MM.1S (cell line): ENCODE measurements at regions not wholly inside any gene's neighbourhood (a gene's known extent, or its start where the extent isn't known, plus 50 kb on each side); places are given as distances from the start of the nearest gene placed in this dataset.

ENCODE experiments used
- DNase-seq: peaks from one replicate; pipeline ENCODE4 v3.0.0-alpha.2; 2015
- H2AFZ ChIP-seq: fragments of 300-600 bp; sonication (generic); 2 replicates; pipeline ENCODE4 v1.6.0; 2016; ENCODE audit warnings: antibody characterized with exemption, low read length
- H3F3A ChIP-seq: fragments of 300-600 bp; sonication (generic); 2 replicates; pipeline ENCODE4 v1.6.1; 2016; ENCODE audit warnings: mild to moderate bottlenecking, antibody characterized with exemption, low read length, moderate library complexity, mixed read lengths; ENCODE audit not compliant: insufficient read depth
- H3K27ac ChIP-seq: fragments of 300-600 bp; sonication (generic); 2 replicates; pipeline ENCODE4 v1.5.1; 2016; ENCODE audit warnings: mild to moderate bottlenecking, low read length
- H3K27me3 ChIP-seq: fragments of 300-600 bp; sonication (generic); replicated peaks from 2 replicates; pipeline ENCODE4 v1.6.0; 2016; ENCODE audit warnings: low read length; ENCODE audit not compliant: insufficient read depth
- H3K36me3 ChIP-seq: fragments of 300-600 bp; sonication (generic); replicated peaks from 2 replicates; pipeline ENCODE4 v1.6.1; 2016; ENCODE audit warnings: mild to moderate bottlenecking, low read length, mixed read lengths; ENCODE audit not compliant: insufficient read depth
- H3K4me1 ChIP-seq: fragments of 300-600 bp; sonication (generic); 2 replicates; pipeline ENCODE4 v1.6.1; 2016; ENCODE audit warnings: low read length, mixed read lengths
- H3K4me2 ChIP-seq: fragments of 300-600 bp; sonication (generic); 2 replicates; pipeline ENCODE4 v1.6.0; 2016; ENCODE audit warnings: low read depth, low read length
- H3K4me3 ChIP-seq: fragments of 300-600 bp; sonication (generic); 2 replicates; pipeline ENCODE4 v1.5.1; 2016; ENCODE audit warnings: low read length, mixed read lengths
- H3K79me2 ChIP-seq: fragments of 300-600 bp; sonication (generic); 2 replicates; pipeline ENCODE4 v1.6.1; 2016; ENCODE audit warnings: mixed run types, low read length, mixed read lengths
- H3K9ac ChIP-seq: fragments of 300-600 bp; sonication (generic); 2 replicates; pipeline ENCODE4 v1.6.1; 2016; ENCODE audit warnings: low read length, mixed read lengths
- H3K9me2 ChIP-seq: fragments of 300-600 bp; sonication (generic); replicated peaks from 2 replicates; pipeline ENCODE4 v1.6.1; 2016; ENCODE audit warnings: mild to moderate bottlenecking, low read length, mixed read lengths; ENCODE audit not compliant: insufficient read depth
- H3K9me3 ChIP-seq: fragments of 300-600 bp; sonication (generic); replicated peaks from 2 replicates; pipeline ENCODE4 v1.6.1; 2016; ENCODE audit warnings: mild to moderate bottlenecking, low read length, mixed read lengths; ENCODE audit not compliant: insufficient read depth
- H4K20me1 ChIP-seq: fragments of 300-600 bp; sonication (generic); 2 replicates; pipeline ENCODE4 v1.6.1; 2016; ENCODE audit warnings: mild to moderate bottlenecking, low read length, moderate library complexity, mixed read lengths; ENCODE audit not compliant: insufficient read depth
- CTCF ChIP-seq: fragments of 300-600 bp; sonication (generic); IDR thresholded peaks from 2 replicates; pipeline ENCODE4 v1.5.1; 2016; ENCODE audit warnings: antibody characterized with exemption, low read length, mixed read lengths
- EZH2 ChIP-seq: fragments of 300-600 bp; sonication (generic); optimal IDR thresholded peaks from 2 replicates; pipeline ENCODE3; 2017; ENCODE audit warnings: low read depth, mild to moderate bottlenecking, antibody characterized with exemption, low read length, mixed read lengths
- EZH2phosphoT487 ChIP-seq: fragments of 300-600 bp; sonication (generic); IDR thresholded peaks from 2 replicates; pipeline ENCODE4 v1.6.1; 2018; ENCODE audit warnings: antibody characterized with exemption, low read length

GRCh38 chr6:137313211-137313610 lies 94.0 kb upstream of the IFNGR1 start:
- no peak overlapping the region for H3K27ac ChIP-seq
- H3K9me2 ChIP-seq: no peaks in the 10 kb centered on the region
- DNase-seq: no peak
- no peaks in the 10 kb centered on the region for H4K20me1 ChIP-seq
- H3K79me2 ChIP-seq: no peaks in the 10 kb centered on the region
- H3K4me3 ChIP-seq: no peak overlapping the region
- H3K36me3 ChIP-seq: no peaks in the 10 kb centered on the region
- TF ChIP-seq EZH2: no peak
- H3K9ac ChIP-seq: no peak overlapping the region
- no peaks in the 10 kb centered on the region for H3K27me3 ChIP-seq
- H3K9me3 ChIP-seq: no peaks in the 10 kb centered on the region
- H2AFZ ChIP-seq: no peak overlapping the region
- no peaks in the 10 kb centered on the region for H3F3A ChIP-seq
- no peak overlapping the region for H3K4me2 ChIP-seq
- no peaks in the 10 kb centered on the region for H3K4me1 ChIP-seq

DNA sequence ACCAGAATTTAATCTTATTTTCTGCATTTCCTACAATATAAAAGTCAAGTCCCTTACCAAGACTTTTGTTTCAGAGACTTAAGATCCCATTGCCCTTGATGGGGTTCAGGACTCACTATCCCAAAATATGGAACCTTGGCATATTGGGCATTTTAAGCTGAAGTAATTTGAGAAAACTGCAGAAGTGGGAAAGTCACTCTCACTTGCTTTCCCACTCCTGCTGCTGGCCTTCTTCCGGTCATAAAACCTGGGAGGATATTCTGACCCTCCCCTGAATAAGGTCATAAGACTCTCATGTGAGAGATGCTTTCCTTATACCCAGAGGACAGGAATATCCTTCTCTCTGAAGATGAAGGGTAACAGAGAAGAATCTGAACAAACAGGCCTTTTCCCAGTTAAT lies 92.8 kb upstream of the IFNGR1 start:
- no peak overlapping the region for H3K27ac ChIP-seq
- no peaks in the 10 kb centered on the region for H3K36me3 ChIP-seq
- H3F3A ChIP-seq: no peaks in the 10 kb centered on the region
- TF ChIP-seq CTCF (no peak), EZH2phosphoT487 (no peak), EZH2 (no peak)
- H2AFZ ChIP-seq: no peak overlapping the region
- H3K4me3 ChIP-seq: no peak overlapping the region
- H3K4me1 ChIP-seq: no peaks in the 10 kb centered on the region
- H3K9me2 ChIP-seq: no peaks in the 10 kb centered on the region
- no peaks in the 10 kb centered on the region for H3K27me3 ChIP-seq
- H4K20me1 ChIP-seq: no peaks in the 10 kb centered on the region
- H3K9me3 ChIP-seq: no peaks in the 10 kb centered on the region
- no peak overlapping the region for H3K9ac ChIP-seq
- DNase-seq: no peak
- H3K4me2 ChIP-seq: no peak overlapping the region
- H3K79me2 ChIP-seq: no peaks in the 10 kb centered on the region

DNA sequence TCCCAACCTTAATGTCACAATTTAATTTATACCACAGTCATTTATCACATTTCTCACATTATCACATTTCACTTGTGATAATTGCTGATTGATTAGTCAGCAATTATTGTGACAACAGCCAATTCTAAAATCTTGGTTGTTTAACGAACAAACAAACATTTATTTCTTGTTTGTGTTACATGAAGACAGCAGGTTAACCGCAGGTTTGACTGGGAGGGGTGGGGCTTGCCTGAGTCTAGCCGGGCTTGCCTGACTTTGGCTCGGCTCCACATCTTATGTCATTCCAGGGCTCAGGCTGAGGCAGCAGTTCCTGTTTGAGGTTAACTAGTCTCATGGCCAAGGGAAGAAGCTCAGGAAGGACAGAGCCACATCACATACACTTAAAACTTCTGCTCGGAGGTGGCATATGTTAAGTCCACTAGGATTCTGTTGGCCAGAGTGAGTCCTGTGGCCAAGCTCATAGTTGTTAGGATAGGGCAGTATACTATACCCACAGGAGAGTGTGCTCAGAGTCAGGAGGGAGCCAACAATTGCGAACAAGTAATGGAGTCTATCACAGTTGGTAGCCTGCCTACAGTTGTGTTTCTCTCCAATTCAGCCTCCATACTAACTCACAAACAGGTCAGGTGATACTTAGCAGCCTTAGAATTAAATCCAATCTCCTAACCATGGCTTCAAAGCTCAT lies 90.0 kb upstream of the IFNGR1 start:
- H3F3A ChIP-seq: no peaks in the 10 kb centered on the region
- H3K9me2 ChIP-seq: no peaks in the 10 kb centered on the region
- no peaks in the 10 kb centered on the region for H3K27me3 ChIP-seq
- H3K9me3 ChIP-seq: no peaks in the 10 kb centered on the region
- H3K79me2 ChIP-seq: no peaks in the 10 kb centered on the region
- no peak overlapping the region for H3K4me2 ChIP-seq
- no peak for DNase-seq
- no peaks in the 10 kb centered on the region for H4K20me1 ChIP-seq
- H3K4me3 ChIP-seq: no peak overlapping the region
- no peaks in the 10 kb centered on the region for H3K36me3 ChIP-seq
- no peak overlapping the region for H2AFZ ChIP-seq
- H3K9ac ChIP-seq: no peak overlapping the region
- H3K27ac ChIP-seq: no peak overlapping the region
- no peak for TF ChIP-seq CTCF
- no peak for TF ChIP-seq EZH2phosphoT487
- no peak for TF ChIP-seq EZH2
- no peaks in the 10 kb centered on the region for H3K4me1 ChIP-seq

GRCh38 chr6:137307163-137307854 lies 88.1 kb upstream of the IFNGR1 start:
- Histone ChIP-seq H3K27me3 (no peaks in the 10 kb centered on the region), H2AFZ (no peak overlapping the region), H3K79me2 (no peaks in the 10 kb centered on the region), H3K4me3 (no peak overlapping the region), H3K9me2 (no peaks in the 10 kb centered on the region), H4K20me1 (no peaks in the 10 kb centered on the region), H3F3A (no peaks in the 10 kb centered on the region), H3K36me3 (no peaks in the 10 kb centered on the region), H3K27ac (no peak overlapping the region), H3K4me1 (no peaks in the 10 kb centered on the region), H3K9ac (no peak overlapping the region), H3K9me3 (no peaks in the 10 kb centered on the region), H3K4me2 (no peak overlapping the region)
- DNase-seq: no peak
- TF ChIP-seq EZH2 (no peak), EZH2phosphoT487 (no peak), CTCF (no peak)
